ENCODE measurements at regions not wholly inside any gene's neighbourhood (a gene's known extent, or its start where the extent isn't known, plus 50 kb on each side); places are given as distances from the start of the nearest gene placed in this dataset.

- ChIA-PET CTCF (no interaction called here), POLR2A (ENCODE audit: low non-redundant PET) (no interaction called here)
- TF ChIP-seq, protein P1, sequence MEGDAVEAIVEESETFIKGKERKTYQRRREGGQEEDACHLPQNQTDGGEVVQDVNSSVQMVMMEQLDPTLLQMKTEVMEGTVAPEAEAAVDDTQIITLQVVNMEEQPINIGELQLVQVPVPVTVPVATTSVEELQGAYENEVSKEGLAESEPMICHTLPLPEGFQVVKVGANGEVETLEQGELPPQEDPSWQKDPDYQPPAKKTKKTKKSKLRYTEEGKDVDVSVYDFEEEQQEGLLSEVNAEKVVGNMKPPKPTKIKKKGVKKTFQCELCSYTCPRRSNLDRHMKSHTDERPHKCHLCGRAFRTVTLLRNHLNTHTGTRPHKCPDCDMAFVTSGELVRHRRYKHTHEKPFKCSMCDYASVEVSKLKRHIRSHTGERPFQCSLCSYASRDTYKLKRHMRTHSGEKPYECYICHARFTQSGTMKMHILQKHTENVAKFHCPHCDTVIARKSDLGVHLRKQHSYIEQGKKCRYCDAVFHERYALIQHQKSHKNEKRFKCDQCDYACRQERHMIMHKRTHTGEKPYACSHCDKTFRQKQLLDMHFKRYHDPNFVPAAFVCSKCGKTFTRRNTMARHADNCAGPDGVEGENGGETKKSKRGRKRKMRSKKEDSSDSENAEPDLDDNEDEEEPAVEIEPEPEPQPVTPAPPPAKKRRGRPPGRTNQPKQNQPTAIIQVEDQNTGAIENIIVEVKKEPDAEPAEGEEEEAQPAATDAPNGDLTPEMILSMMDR (conservative IDR thresholded peaks at IDR 0.05; ENCODE audit: low read depth), result no peak
- no peak overlapping the region for H3K27ac ChIP-seq
- DNase-seq (ENCODE audit: low spot score), result no peak
Measured at GRCh38 chr17:77512062-77512946, 371.5 kb downstream of the SEC14L1 start.

DNA sequence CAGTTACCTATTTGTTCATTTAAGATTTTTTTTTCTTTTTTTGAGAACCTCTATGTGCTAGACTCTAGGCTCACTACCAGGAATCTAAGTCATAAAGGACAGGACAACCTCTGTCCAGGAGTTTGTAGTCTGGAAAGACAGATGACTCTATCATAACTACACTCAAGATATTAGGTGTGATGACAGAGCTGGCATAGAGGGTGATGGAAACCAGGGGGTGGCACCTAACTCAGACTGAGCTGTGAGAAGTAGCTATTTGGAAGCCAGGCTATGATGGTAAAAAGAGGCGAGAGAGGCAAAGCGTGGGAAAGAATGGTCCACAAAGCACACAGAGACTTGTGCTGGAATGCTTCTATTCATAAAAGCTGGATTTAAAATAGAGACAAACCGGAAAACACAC lies 372.3 kb downstream of the SEC14L1 start:
- POLR2A ChIA-PET (ENCODE audit: low non-redundant PET), result no interaction called here
- TF ChIP-seq, protein P1 (conservative IDR thresholded peaks at IDR 0.05; ENCODE audit: low read depth), result no peak
- CTCF ChIA-PET, result no interaction called here
- H3K27ac ChIP-seq, result no peak overlapping the region
- DNase-seq (ENCODE audit: low spot score), result no peak

DNA sequence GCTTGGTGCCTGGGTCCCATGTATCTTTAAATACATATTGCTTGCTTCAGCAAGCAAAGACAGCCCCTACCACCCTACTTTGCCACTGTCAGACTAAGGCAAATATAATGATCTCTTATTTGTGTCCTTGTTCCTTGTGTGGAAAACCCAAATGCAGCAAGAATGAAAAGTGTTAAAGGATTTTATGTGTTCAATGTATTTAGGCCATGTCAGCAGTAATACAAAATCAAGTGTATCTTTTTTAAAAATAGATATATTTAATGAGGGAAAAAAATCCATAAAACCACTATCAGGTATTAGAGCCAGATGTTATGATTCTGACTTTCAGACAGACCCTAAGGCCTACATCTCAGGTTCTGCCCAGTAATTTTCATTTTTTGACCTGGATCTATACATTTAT lies 374.5 kb downstream of the SEC14L1 start:
- ChIA-PET CTCF (interaction anchor here (0.5 kb wide), 1 partner anchor 397 kb away, joined by 3 read pairs; no protein-coding TSS in a partner anchor), POLR2A (ENCODE audit: low non-redundant PET) (no interaction called here)
- no peak for DNase-seq (ENCODE audit: low spot score)
- TF ChIP-seq, protein P1 (conservative IDR thresholded peaks at IDR 0.05; ENCODE audit: low read depth), result no peak
- no peak overlapping the region for H3K27ac ChIP-seq

GRCh38 chr17:77516902-77517301 lies 376.1 kb downstream of the SEC14L1 start:
- H3K27ac ChIP-seq, result no peak overlapping the region
- ChIA-PET CTCF (interaction anchor here (0.6 kb wide), 1 partner anchor 119 kb away, joined by 3 read pairs; no protein-coding TSS in a partner anchor), POLR2A (ENCODE audit: low non-redundant PET) (no interaction called here)
- no peak for DNase-seq (ENCODE audit: low spot score)
- TF ChIP-seq, protein P1 (conservative IDR thresholded peaks at IDR 0.05; ENCODE audit: low read depth), result no peak

DNA sequence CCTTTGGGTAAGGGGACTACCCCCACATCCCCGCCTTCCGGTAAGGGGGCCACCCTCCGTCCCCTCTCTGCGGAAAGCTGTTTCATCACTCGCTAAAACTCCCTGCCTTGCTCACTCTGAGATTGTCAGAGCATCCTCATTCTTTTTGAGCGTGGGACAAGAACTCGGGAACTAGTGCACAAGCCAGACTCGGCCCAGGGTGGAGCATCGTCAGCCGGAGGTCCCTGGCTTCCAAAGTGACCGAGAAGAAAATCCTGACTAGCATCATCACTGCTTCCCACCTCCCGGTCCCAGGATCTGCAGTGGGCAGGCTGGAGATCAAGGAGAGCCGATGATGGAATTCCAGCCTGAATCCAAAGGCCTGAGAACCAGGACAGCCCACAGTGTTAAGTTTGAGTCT lies 380.3 kb downstream of the SEC14L1 start:
- no peak overlapping the region for H3K27ac ChIP-seq
- CTCF ChIA-PET, result interaction anchor here (0.6 kb wide), 2 partner anchors 393 to 475 kb away, joined by 3 read pairs; no protein-coding TSS in a partner anchor
- POLR2A ChIA-PET (ENCODE audit: low non-redundant PET), result no interaction called here
- TF ChIP-seq, protein P1 (conservative IDR thresholded peaks at IDR 0.05; ENCODE audit: low read depth), result no peak
- DNase-seq (ENCODE audit: low spot score), result no peak

DNA sequence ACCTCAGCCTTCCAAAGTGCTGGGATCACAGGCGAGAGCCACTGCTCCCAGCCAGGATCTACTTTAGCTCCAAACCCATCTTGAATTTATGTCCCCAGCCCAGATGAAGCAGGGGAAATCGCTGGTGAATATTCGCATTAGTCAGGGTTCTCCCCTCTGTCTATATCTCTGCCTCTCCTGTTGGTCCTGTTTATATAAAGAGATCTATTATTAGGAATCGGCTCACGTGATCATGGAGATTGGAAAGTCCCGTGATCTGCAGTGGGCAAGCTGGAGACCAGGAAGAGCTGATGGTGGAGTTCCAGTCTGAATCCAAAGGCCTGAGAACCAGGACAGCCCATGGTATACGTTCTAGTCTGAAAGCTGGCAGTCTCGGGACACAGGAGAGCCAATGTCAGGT lies 382.8 kb downstream of the SEC14L1 start:
- no peak overlapping the region for H3K27ac ChIP-seq
- ChIA-PET CTCF (no interaction called here), POLR2A (ENCODE audit: low non-redundant PET) (no interaction called here)
- TF ChIP-seq, protein P1 (conservative IDR thresholded peaks at IDR 0.05; ENCODE audit: low read depth), result no peak
- no peak for DNase-seq (ENCODE audit: low spot score)
